ENCODE measurements at regions not wholly inside any gene's neighbourhood (a gene's known extent, or its start where the extent isn't known, plus 50 kb on each side); places are given as distances from the start of the nearest gene placed in this dataset.

- ChIA-PET CTCF (interaction anchor here (0.6 to 1.7 kb wide), 11 partner anchors 9 to 381 kb away, joined by 3 to 19 read pairs (median 4); partner anchors contain the start of gene TSKU), POLR2A (no interaction called here)
Observed at GRCh38 chr11:76721755-76722677, 51.5 kb upstream of the LRRC32 start.

GRCh38 chr11:76723142-76723541 is 52.6 kb upstream of the LRRC32 start:
- POLR2A ChIA-PET: no interaction called here
- CTCF ChIA-PET: interaction anchor here (0.6 to 2.0 kb wide), 5 partner anchors 8 to 211 kb away, joined by 3 to 8 read pairs (median 4); no protein-coding TSS in a partner anchor

- ChIA-PET POLR2A (no interaction called here), CTCF (interaction anchor here (0.6 to 2.0 kb wide), 6 partner anchors 7 to 211 kb away, joined by 3 to 8 read pairs (median 4); no protein-coding TSS in a partner anchor)
Observed at GRCh38 chr11:76723548-76723947, 53.0 kb upstream of the LRRC32 start.

GRCh38 chr11:76724171-76724768 is 53.7 kb upstream of the LRRC32 start:
- POLR2A ChIA-PET: no interaction called here
- CTCF ChIA-PET: interaction anchor here (1.2 to 2.0 kb wide), 3 partner anchors 10 to 196 kb away, joined by 4 to 8 read pairs (median 4); no protein-coding TSS in a partner anchor

- ChIA-PET POLR2A (no interaction called here), CTCF (interaction anchor here (0.9 kb wide), 1 partner anchor 363 kb away, joined by 3 read pairs; no protein-coding TSS in a partner anchor)
Observed at GRCh38 chr11:76728227-76728626, 54.9 kb upstream of the TSKU start.

- ChIA-PET CTCF (interaction anchor here (0.9 kb wide), 1 partner anchor 362 kb away, joined by 3 read pairs; no protein-coding TSS in a partner anchor), POLR2A (no interaction called here)
Observed at GRCh38 chr11:76728778-76729177, 54.4 kb upstream of the TSKU start.

- ChIA-PET CTCF (no interaction called here), POLR2A (no interaction called here)
Observed at GRCh38 chr11:76729214-76729613, 53.9 kb upstream of the TSKU start.

- CTCF ChIA-PET: interaction anchor here (1.7 kb wide), 1 partner anchor 8 kb away, joined by 5 read pairs; no protein-coding TSS in a partner anchor
- POLR2A ChIA-PET: no interaction called here
Observed at GRCh38 chr11:76730887-76731565, 52.1 kb upstream of the TSKU start.

- POLR2A ChIA-PET: no interaction called here
- CTCF ChIA-PET: no interaction called here
Observed at GRCh38 chr11:76732643-76733042, 50.5 kb upstream of the TSKU start.
